ENCODE measurements at regions not wholly inside any gene's neighbourhood (a gene's known extent, or its start where the extent isn't known, plus 50 kb on each side); places are given as distances from the start of the nearest gene placed in this dataset.

DNA sequence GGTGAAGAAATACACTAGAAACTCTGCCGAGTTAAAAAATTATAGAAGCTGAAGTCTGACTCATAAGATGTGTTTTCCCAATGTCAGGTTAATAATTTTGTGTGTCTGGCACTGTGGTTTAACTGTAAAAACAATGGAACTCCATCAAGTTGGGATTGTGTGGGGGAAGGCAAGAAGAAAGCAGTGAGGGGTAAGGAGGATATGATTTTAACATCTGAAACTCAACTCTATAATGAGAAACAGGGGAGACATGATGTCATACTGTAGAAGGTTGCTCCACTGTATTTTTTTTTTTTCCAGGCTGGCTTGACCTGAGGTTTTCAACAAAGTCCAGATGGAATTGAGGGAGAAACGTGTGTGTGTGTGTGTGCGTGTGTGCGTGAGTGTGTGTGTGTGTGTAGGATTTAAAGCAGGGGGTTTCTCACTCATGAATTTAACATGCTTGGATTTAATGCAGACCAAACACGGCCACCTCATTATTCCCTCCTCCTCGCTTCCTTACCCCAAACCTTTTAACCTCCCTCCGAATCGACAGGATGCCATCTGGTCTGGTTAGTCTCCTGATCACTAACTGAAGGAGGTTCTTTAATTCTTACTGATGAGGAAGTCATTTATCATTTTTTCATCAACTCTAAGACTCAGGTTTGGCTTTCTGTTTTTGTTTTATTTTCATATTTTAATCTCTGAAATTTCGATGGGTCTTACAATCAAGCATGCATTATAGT lies 140.2 kb upstream of the LPAR1 start:
- no peak for TF ChIP-seq POLR2A (IDR thresholded peaks at IDR 0.05; ENCODE audit: low read depth, low read length)
- no peak for TF ChIP-seq POLR2AphosphoS5 (IDR thresholded peaks at IDR 0.05; ENCODE audit: low read depth, low read length)

All from GM12892 (cell line).